GM18502 (cell line): ENCODE measurements at regions not wholly inside any gene's neighbourhood (a gene's known extent, or its start where the extent isn't known, plus 50 kb on each side); places are given as distances from the start of the nearest gene placed in this dataset.
A peak's percentile ranks its signal among the peaks of the same experiment; 100 is the strongest.

ENCODE experiments used
- ATAC-seq: cut with Tn5 transposase; IDR thresholded peaks from one replicate; pipeline ENCODE4 v1.9.1; 2021; ENCODE audit warnings: mild to moderate bottlenecking; ENCODE audit not compliant: unreplicated experiment, poor library complexity

GRCh38 chr2:192292478-192292877 is 97.7 kb upstream of the TMEFF2 start:
- no peak for ATAC-seq

GRCh38 chr2:192288295-192288694 is 93.6 kb upstream of the TMEFF2 start:
- ATAC-seq: no peak

GRCh38 chr2:192286093-192286701 is 91.5 kb upstream of the TMEFF2 start:
- no peak for ATAC-seq

GRCh38 chr2:192283450-192283849 is 88.7 kb upstream of the TMEFF2 start:
- ATAC-seq: no peak

GRCh38 chr2:192278701-192279100 is 84.0 kb upstream of the TMEFF2 start:
- ATAC-seq: no peak

GRCh38 chr2:192277494-192278109 is 82.9 kb upstream of the TMEFF2 start:
- peak; percentile 60 for ATAC-seq

- no peak for ATAC-seq
These were observed 80.9 kb upstream of the TMEFF2 start for GRCh38 chr2:192275632-192276031.

- no peak for ATAC-seq
These were observed 72.8 kb upstream of the TMEFF2 start for GRCh38 chr2:192267484-192267883.

- ATAC-seq: no peak
These were observed 71.0 kb upstream of the TMEFF2 start for GRCh38 chr2:192265751-192266150.

- ATAC-seq: no peak
These were observed 59.7 kb upstream of the TMEFF2 start for GRCh38 chr2:192254444-192254843.

- no peak for ATAC-seq
These were observed 59.0 kb upstream of the TMEFF2 start for GRCh38 chr2:192253692-192254091.

GRCh38 chr2:192250961-192251360 is 56.2 kb upstream of the TMEFF2 start:
- no peak for ATAC-seq

- no peak for ATAC-seq
These were observed 52.7 kb upstream of the TMEFF2 start for GRCh38 chr2:192247456-192247855.

GRCh38 chr2:192246297-192246696 is 51.6 kb upstream of the TMEFF2 start:
- no peak for ATAC-seq

GRCh38 chr2:192245329-192245728 is 50.6 kb upstream of the TMEFF2 start:
- ATAC-seq: no peak
